Neural progenitor cell (in vitro differentiated cells): ENCODE measurements at regions not wholly inside any gene's neighbourhood (a gene's known extent, or its start where the extent isn't known, plus 50 kb on each side); places are given as distances from the start of the nearest gene placed in this dataset.

Experiments
- DNase-seq: peaks from one replicate; pipeline ENCODE4 v3.0.0-alpha.2; 2016; ENCODE audit warnings: low spot score
- H2AFZ ChIP-seq: fragments of 200-600 bp; sonication (generic); replicated peaks from 2 replicates; pipeline ENCODE4 v1.6.1; 2016; ENCODE audit warnings: antibody characterized with exemption
- H3F3A ChIP-seq: fragments of 200-600 bp; sonication (generic); 2 replicates; pipeline ENCODE4 v1.6.1; 2016; ENCODE audit warnings: antibody characterized with exemption, low read depth
- H3K27ac ChIP-seq: fragments of 200-600 bp; sonication (generic); 2 replicates; pipeline ENCODE4 v1.5.1; 2016; ENCODE audit warnings: mild to moderate bottlenecking
- H3K27me3 ChIP-seq: fragments of 200-600 bp; sonication (generic); 2 replicates; pipeline ENCODE4 v1.6.1; 2016; ENCODE audit warnings: mild to moderate bottlenecking, moderate library complexity
- H3K36me3 ChIP-seq: fragments of 200-600 bp; sonication (generic); 2 replicates; pipeline ENCODE4 v1.5.1; 2016
- H3K4me1 ChIP-seq: fragments of 200-600 bp; sonication (generic); 2 replicates; pipeline ENCODE4 v1.6.1; 2016; ENCODE audit warnings: mixed run types
- H3K4me2 ChIP-seq: fragments of 200-600 bp; sonication (generic); 2 replicates; pipeline ENCODE4 v1.6.1; 2016
- H3K4me3 ChIP-seq: fragments of 200-600 bp; sonication (generic); 2 replicates; pipeline ENCODE4 v1.5.1; 2016
- H3K79me2 ChIP-seq: fragments of 200-600 bp; sonication (generic); 2 replicates; pipeline ENCODE4 v1.6.1; 2016; ENCODE audit warnings: low read depth
- H3K9ac ChIP-seq: fragments of 200-600 bp; sonication (generic); 2 replicates; pipeline ENCODE4 v1.6.1; 2016
- H3K9me3 ChIP-seq: fragments of 200-600 bp; sonication (generic); 2 replicates; pipeline ENCODE4 v1.5.1; 2016; ENCODE audit warnings: low read depth
- H4K20me1 ChIP-seq: fragments of 200-600 bp; sonication (generic); 2 replicates; pipeline ENCODE4 v1.6.1; 2016; ENCODE audit warnings: low read depth
- H3K27ac Mint-ChIP-seq: 3 replicates; pipeline ENCODE4 v1.8.0; 2021; ENCODE audit warnings: mixed read lengths
- H3K27me3 Mint-ChIP-seq: 2 replicates; pipeline ENCODE4 v1.8.0; 2022; ENCODE audit warnings: low read depth, mild to moderate bottlenecking, inconsistent platforms, moderate library complexity, mixed read lengths; ENCODE audit not compliant: insufficient read depth
- H3K36me3 Mint-ChIP-seq: 3 replicates; pipeline ENCODE4 v1.8.0; 2021; ENCODE audit warnings: mixed read lengths
- H3K4me1 Mint-ChIP-seq: 3 replicates; pipeline ENCODE4 v1.8.0; 2021; ENCODE audit warnings: mixed read lengths
- H3K4me3 Mint-ChIP-seq: 3 replicates; pipeline ENCODE4 v1.8.0; 2021; ENCODE audit warnings: mild to moderate bottlenecking, moderate library complexity, mixed read lengths
- H3K9me3 Mint-ChIP-seq: 3 replicates; pipeline ENCODE4 v1.8.0; 2020; ENCODE audit warnings: mixed read lengths
- CTCF ChIP-seq: fragments of 200-600 bp; sonication (generic); IDR thresholded peaks from 2 replicates; pipeline ENCODE4 v1.5.1; 2017; ENCODE audit warnings: antibody characterized with exemption, mild to moderate bottlenecking
- EZH2 ChIP-seq: fragments of 200-600 bp; sonication (generic); IDR thresholded peaks from 2 replicates; pipeline ENCODE4 v1.6.1; 2017; ENCODE audit warnings: antibody characterized with exemption, mild to moderate bottlenecking, moderate library complexity
- EZH2phosphoT487 ChIP-seq: fragments of 200-600 bp; sonication (generic); IDR thresholded peaks from 2 replicates; pipeline ENCODE4 v1.6.1; 2017; ENCODE audit warnings: antibody characterized with exemption

- H3K4me3 Mint-ChIP-seq: no peak overlapping the region
These were observed 231.3 kb upstream of the TYRP1 start for GRCh38 chr9:12461763-12462460.

GRCh38 chr9:12462861-12463260 lies 230.3 kb upstream of the TYRP1 start:
- no peak overlapping the region for H3K4me3 Mint-ChIP-seq
- peaks cover 20% of the 10 kb centered on the region for H3K4me1 ChIP-seq
- H2AFZ ChIP-seq: no peak overlapping the region
- H3K4me2 ChIP-seq: no peak overlapping the region
- no peak overlapping the region for H3K4me3 ChIP-seq
- H3K79me2 ChIP-seq: no peaks in the 10 kb centered on the region
- no peaks in the 10 kb centered on the region for H3K27me3 ChIP-seq
- no peaks in the 10 kb centered on the region for H4K20me1 ChIP-seq
- H3K9me3 Mint-ChIP-seq: no peaks in the 10 kb centered on the region
- peaks cover 5% of the 10 kb centered on the region for H3F3A ChIP-seq
- TF ChIP-seq CTCF (no peak), EZH2phosphoT487 (no peak), EZH2 (no peak)
- peaks cover 2% of the 10 kb centered on the region for H3K27me3 Mint-ChIP-seq
- no peak overlapping the region for H3K9ac ChIP-seq
- no peaks in the 10 kb centered on the region for H3K36me3 ChIP-seq
- H3K27ac Mint-ChIP-seq: no peak overlapping the region
- DNase-seq: no peak
- H3K4me1 Mint-ChIP-seq: peaks cover 16% of the 10 kb centered on the region
- H3K9me3 ChIP-seq: no peaks in the 10 kb centered on the region
- no peaks in the 10 kb centered on the region for H3K36me3 Mint-ChIP-seq
- H3K27ac ChIP-seq: no peak overlapping the region

More at GRCh38 chr9:12461763-12462460, 231.3 kb upstream of the TYRP1 start:
- Mint-ChIP-seq H3K36me3 (no peaks in the 10 kb centered on the region), H3K27me3 (peaks cover 2% of the 10 kb centered on the region), H3K9me3 (no peaks in the 10 kb centered on the region), H3K27ac (no peak overlapping the region), H3K4me1 (peaks cover 16% of the 10 kb centered on the region)
- H3K36me3 ChIP-seq: no peaks in the 10 kb centered on the region
- H3K9ac ChIP-seq: no peak overlapping the region
- no peak for DNase-seq
- H3K4me1 ChIP-seq: peaks cover 20% of the 10 kb centered on the region
- H3K27ac ChIP-seq: peak overlapping the region; percentile 32
- peak overlapping the region; percentile 80 for H2AFZ ChIP-seq
- peaks cover 5% of the 10 kb centered on the region for H3F3A ChIP-seq
- no peaks in the 10 kb centered on the region for H4K20me1 ChIP-seq
- H3K4me2 ChIP-seq: peak overlapping the region; percentile 49
- H3K79me2 ChIP-seq: no peaks in the 10 kb centered on the region
- H3K4me3 ChIP-seq: no peak overlapping the region
- H3K27me3 ChIP-seq: no peaks in the 10 kb centered on the region
- H3K9me3 ChIP-seq: no peaks in the 10 kb centered on the region
- no peak for TF ChIP-seq CTCF
- TF ChIP-seq EZH2: no peak
- no peak for TF ChIP-seq EZH2phosphoT487

GRCh38 chr9:12463641-12464040 lies 229.5 kb upstream of the TYRP1 start:
- Histone ChIP-seq H4K20me1 (no peaks in the 10 kb centered on the region), H3K36me3 (no peaks in the 10 kb centered on the region), H3K9ac (no peak overlapping the region), H3F3A (peaks cover 5% of the 10 kb centered on the region), H3K4me1 (peaks cover 20% of the 10 kb centered on the region), H3K27ac (no peak overlapping the region), H3K4me3 (no peak overlapping the region), H2AFZ (peak overlapping the region; percentile 44), H3K9me3 (no peaks in the 10 kb centered on the region), H3K4me2 (peak overlapping the region; percentile 7), H3K27me3 (no peaks in the 10 kb centered on the region), H3K79me2 (no peaks in the 10 kb centered on the region)
- Mint-ChIP-seq H3K4me3 (no peak overlapping the region), H3K36me3 (no peaks in the 10 kb centered on the region), H3K27me3 (peaks cover 2% of the 10 kb centered on the region), H3K4me1 (peaks cover 16% of the 10 kb centered on the region), H3K27ac (no peak overlapping the region), H3K9me3 (no peaks in the 10 kb centered on the region)
- DNase-seq: peak; percentile 45
- no peak for TF ChIP-seq EZH2phosphoT487
- TF ChIP-seq CTCF: no peak
- TF ChIP-seq EZH2: no peak
